ENCODE measurements at regions not wholly inside any gene's neighbourhood (a gene's known extent, or its start where the extent isn't known, plus 50 kb on each side); places are given as distances from the start of the nearest gene placed in this dataset.
"Not testable (repeated sequence)": the region's sequence is repeated elsewhere in the genome, so short reads cannot be mapped to it uniquely, and the experiment has no call there.

DNA sequence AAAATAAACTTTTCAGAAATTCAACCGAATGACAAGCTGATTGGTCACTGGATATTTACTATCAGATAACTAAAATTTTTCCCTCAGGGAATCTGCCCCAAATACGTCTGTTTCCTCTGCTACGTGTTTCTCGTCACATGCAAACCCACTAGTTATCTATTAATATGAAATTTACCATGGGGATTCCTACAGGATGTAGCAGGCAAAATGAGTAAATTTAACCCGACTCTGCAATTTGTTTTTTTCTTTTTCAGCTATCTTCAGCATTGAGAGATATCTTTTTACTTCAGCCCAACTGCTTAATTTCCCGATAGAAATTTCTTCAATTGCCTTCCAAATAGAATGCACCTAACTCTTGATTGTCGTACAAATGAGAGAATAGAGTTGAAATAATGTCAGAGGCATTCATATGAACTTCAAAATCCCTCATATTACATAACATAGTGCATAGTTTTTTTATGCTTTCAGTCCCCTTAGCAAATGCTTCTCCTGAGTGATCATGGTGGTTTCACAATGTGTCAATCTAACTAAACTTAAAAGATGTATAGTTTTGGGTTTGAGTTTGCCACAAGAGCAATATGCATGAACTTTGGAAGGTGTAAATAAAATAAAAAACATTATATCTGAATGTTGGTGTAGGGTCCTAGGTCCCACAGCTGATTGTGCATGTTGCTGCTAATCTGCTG is 913.1 kb upstream of the GRIA3 start:
- DNase-seq (ENCODE audit: low read depth in 1 of 2, low spot score in 1 of 2) = no peak

DNA sequence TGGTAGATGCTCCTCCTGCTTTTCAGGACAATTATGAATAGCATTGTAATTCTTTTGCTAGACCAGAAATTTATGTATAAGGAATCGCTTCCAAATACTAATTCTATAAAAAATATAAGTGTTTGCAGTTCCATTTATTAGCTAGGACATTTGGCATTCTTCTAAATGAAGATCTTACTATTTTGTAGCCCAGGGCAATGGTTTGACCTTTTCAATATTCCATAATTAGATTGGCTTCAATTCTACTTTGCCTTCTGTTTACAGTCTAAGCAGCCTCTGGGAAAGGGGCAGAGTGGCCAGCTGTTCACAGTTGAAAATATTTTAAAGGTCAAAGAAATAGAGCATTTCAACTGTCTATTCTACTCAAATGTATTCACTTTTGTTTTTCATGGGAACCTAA is 912.1 kb upstream of the GRIA3 start:
- DNase-seq (ENCODE audit: low read depth in 1 of 2, low spot score in 1 of 2) = no peak

GRCh38 chrX:122279746-122280145 is 904.3 kb upstream of the GRIA3 start:
- no peak for DNase-seq (ENCODE audit: low read depth in 1 of 2, low spot score in 1 of 2)

DNA sequence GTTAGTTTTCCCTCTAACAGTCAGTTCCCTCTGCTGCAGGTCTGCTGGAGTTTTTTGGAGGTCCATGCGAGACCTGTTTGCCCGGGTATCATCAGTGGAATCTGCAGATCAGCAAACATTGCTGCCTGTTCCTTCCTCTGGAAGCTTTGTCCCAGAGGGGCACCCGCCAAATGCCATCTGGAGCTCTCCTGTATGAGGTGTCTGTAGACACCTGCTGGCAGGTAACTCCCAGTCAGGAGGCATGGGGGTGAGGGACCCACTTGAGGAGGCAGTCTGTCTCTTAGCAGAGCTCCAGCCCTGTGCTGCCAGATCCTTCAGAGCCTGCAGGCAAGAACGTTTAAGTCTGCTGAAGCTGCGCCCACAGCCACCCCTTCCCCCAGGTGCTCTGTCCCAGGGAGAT is 884.3 kb upstream of the GRIA3 start:
- DNase-seq (ENCODE audit: low read depth in 1 of 2, low spot score in 1 of 2) = not testable (repeated sequence)

DNA sequence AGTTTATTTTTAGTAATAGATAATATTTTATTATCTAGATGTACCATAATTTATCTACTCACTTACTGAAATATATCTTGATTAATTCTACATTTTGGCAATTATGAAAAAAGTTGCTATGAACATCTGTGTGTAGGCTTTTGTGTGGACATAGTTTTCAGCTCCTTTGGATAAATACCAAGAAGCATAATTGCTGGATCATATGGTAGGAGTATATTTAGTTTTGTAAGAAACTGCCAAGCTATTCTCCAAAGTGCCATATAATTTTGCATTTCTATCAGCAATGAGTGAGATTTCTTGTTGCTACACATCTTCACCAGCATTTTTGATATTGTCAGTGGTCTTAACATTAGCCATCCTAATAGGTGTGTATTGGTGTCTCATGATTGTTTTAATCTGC is 882.6 kb upstream of the GRIA3 start:
- DNase-seq (ENCODE audit: low read depth in 1 of 2, low spot score in 1 of 2) = no peak

DNA sequence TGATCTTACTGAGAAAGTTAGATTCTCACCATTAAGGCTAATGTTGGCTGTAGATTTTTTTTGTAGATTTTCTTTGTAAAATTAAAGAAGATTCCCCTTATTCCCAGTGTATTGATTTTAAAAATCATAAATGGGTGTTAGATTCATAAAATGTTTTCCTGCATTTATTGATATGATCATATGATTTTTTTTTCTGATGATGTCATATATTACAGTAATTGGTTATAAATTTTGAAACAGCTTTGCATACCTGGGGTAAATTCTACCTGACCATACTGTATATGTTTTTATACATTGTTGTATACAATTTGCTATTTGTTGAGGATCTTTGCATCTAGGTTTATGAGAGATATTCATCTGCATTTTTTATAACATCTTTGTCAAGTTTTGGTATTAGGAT is 880.3 kb upstream of the GRIA3 start:
- DNase-seq (ENCODE audit: low read depth in 1 of 2, low spot score in 1 of 2) = no peak

- DNase-seq (ENCODE audit: low read depth in 1 of 2, low spot score in 1 of 2) = no peak
Measured at GRCh38 chrX:122344816-122345215, 839.3 kb upstream of the GRIA3 start.

DNA sequence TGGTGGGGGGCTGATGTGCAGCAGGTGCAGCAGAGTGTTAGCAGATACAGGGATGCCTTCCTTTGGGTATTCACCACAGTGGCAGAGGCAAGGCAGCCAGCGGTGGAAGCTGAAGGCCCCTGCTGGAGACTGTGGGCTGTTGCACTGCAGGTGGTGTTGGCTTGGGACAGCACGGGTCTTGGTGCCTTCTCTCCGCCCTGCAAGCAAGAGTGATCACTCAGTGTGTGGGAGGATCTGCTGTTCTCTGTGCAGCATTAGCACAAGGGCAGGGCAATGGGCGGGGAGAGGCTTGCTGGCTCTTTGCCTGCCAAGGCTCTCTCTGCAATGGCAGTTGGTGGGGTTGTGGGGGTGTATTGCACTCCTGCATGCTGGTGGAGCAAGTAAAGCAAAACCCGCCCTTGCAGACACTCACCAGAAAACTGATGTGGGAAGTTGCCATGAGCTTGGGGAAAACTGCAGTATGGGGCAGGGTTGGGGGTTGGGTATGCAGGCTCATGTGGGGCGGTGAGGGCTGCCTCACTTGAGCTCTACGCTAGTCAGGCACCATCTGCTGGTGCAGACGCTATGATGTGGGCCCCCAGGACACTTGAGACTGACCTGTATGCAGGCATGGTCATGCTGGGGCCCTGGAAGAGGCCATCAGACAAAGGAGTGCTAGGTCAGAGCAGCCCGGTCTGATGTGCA is 820.8 kb upstream of the GRIA3 start:
- DNase-seq (ENCODE audit: low read depth in 1 of 2, low spot score in 1 of 2) = no peak

- not testable (repeated sequence) for DNase-seq (ENCODE audit: low read depth in 1 of 2, low spot score in 1 of 2)
Measured at GRCh38 chrX:122375533-122375932, 808.5 kb upstream of the GRIA3 start.

DNA sequence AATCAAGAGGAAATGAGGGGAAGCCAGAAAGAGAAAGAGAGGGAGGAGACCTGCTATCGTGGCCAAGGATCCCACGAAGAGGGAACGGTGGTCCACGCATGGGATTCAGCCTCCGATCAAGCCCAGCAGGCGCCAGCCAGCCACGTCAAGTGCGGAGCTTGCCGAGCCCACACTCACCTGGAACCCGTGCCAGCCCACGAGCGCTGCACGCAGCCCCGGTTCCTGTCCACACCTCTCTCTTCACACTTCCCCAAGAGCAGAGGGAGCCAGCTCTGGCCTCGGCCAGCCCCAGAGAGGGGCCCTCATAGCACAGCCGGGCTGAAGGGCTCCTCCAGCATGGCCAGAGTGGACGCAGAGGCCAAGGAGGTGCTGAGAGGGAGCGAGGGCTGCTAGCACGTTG is 795.1 kb upstream of the GRIA3 start:
- no peak for DNase-seq (ENCODE audit: low read depth in 1 of 2, low spot score in 1 of 2)

GRCh38 chrX:122418758-122419157 is 765.3 kb upstream of the GRIA3 start:
- DNase-seq (ENCODE audit: low read depth in 1 of 2, low spot score in 1 of 2) = no peak

GRCh38 chrX:122421434-122422121 is 762.5 kb upstream of the GRIA3 start:
- no peak for DNase-seq (ENCODE audit: low read depth in 1 of 2, low spot score in 1 of 2)

DNA sequence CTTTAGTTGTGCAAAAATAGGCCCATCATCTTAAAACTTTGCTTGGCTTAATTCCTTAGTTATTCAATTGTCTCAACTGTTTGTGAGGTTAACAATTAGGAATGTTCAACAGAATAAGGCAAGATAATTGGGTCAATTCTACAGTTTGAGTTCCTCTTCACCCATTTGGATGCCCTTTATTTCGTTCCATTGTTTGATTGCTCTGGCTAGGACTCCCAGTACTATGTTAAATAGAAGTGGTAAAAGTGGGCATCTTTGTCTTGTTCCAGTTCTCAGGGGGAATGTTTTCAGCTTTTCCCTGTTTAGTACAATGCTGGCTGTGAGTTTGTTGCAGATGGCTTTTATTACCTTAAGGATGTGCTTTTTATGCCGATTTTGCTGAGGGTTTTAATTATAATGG is 761.5 kb upstream of the GRIA3 start:
- DNase-seq (ENCODE audit: low read depth in 1 of 2, low spot score in 1 of 2) = no peak

GRCh38 chrX:122434942-122435341 is 749.1 kb upstream of the GRIA3 start:
- DNase-seq (ENCODE audit: low read depth in 1 of 2, low spot score in 1 of 2) = no peak

GRCh38 chrX:122439831-122440230 is 744.2 kb upstream of the GRIA3 start:
- DNase-seq (ENCODE audit: low read depth in 1 of 2, low spot score in 1 of 2) = no peak

GRCh38 chrX:122440832-122441231 is 743.2 kb upstream of the GRIA3 start:
- DNase-seq (ENCODE audit: low read depth in 1 of 2, low spot score in 1 of 2) = no peak

GRCh38 chrX:122441451-122441850 is 742.6 kb upstream of the GRIA3 start:
- DNase-seq (ENCODE audit: low read depth in 1 of 2, low spot score in 1 of 2) = no peak

- DNase-seq (ENCODE audit: low read depth in 1 of 2, low spot score in 1 of 2) = no peak
Measured at GRCh38 chrX:122445466-122445865, 738.6 kb upstream of the GRIA3 start.

- DNase-seq (ENCODE audit: low read depth in 1 of 2, low spot score in 1 of 2) = no peak
Measured at GRCh38 chrX:122464341-122464740, 719.7 kb upstream of the GRIA3 start.

- DNase-seq (ENCODE audit: low read depth in 1 of 2, low spot score in 1 of 2) = no peak
Measured at GRCh38 chrX:122475306-122475705, 708.8 kb upstream of the GRIA3 start.

DNA sequence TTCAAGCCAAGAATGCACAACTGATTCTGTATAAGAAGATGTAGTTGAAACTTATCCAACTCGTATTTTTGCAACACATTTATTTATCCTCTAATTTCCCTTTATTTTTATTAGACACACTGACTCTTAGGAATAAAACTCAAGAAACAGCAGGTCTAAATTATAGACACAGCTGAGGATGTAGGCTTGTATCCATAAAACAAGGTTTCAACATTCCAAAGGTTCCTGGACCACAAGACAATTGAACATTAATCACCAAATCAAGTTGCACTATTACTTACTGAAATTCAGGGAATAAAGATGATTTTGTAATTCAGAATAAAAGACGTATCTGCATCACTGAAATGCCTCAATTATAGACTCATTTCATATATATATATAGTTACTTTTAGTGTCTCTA is 683.5 kb upstream of the GRIA3 start:
- DNase-seq (ENCODE audit: low read depth in 1 of 2, low spot score in 1 of 2) = no peak

- DNase-seq (ENCODE audit: low read depth in 1 of 2, low spot score in 1 of 2) = no peak
Measured at GRCh38 chrX:122501652-122502051, 682.4 kb upstream of the GRIA3 start.
